Neural cell (in vitro differentiated cells): ENCODE measurements at regions not wholly inside any gene's neighbourhood (a gene's known extent, or its start where the extent isn't known, plus 50 kb on each side); places are given as distances from the start of the nearest gene placed in this dataset.

Experiments
- H2AFZ ChIP-seq: fragments of 200-600, 300-800 bp; sonication (generic), shearing (Covaris generic); 2 replicates; pipeline ENCODE4 v1.6.0; 2014; ENCODE audit warnings: low read depth, mild to moderate bottlenecking, antibody characterized with exemption, low read length, moderate library complexity
- H3F3A ChIP-seq: fragments of 200-600 bp; shearing (Covaris generic); 2 replicates; pipeline ENCODE4 v1.6.1; 2016; ENCODE audit warnings: mild to moderate bottlenecking, moderate library complexity, mixed read lengths, antibody characterized with exemption, low read length; ENCODE audit not compliant: insufficient read depth, poor library complexity, severe bottlenecking
- H3K27ac ChIP-seq: fragments of 200-600, 300-800 bp; sonication (generic), shearing (Covaris generic); 2 replicates; pipeline ENCODE4 v1.5.1; 2014; ENCODE audit warnings: mild to moderate bottlenecking, low read length, moderate library complexity
- H3K27me3 ChIP-seq: fragments of 300-800, 200-600 bp; sonication (generic), shearing (Covaris generic); 2 replicates; pipeline ENCODE4 v1.6.0; 2014; ENCODE audit warnings: mild to moderate bottlenecking, low read depth, low read length, moderate library complexity; ENCODE audit not compliant: insufficient read depth
- H3K36me3 ChIP-seq: fragments of 300-800, 200-600 bp; sonication (generic), shearing (Covaris generic); 2 replicates; pipeline ENCODE4 v1.5.1; 2014; ENCODE audit warnings: mild to moderate bottlenecking, antibody characterized with exemption, low read length, moderate library complexity; ENCODE audit not compliant: insufficient read depth
- H3K4me2 ChIP-seq: fragments of 300-800, 200-600 bp; sonication (generic), shearing (Covaris generic); 2 replicates; pipeline ENCODE4 v1.6.0; 2014; ENCODE audit warnings: mild to moderate bottlenecking, low read length
- H3K4me3 ChIP-seq: fragments of 300-800, 200-600 bp; sonication (generic), shearing (Covaris generic); 2 replicates; pipeline ENCODE4 v1.5.1; 2014; ENCODE audit warnings: mild to moderate bottlenecking, low read length, moderate library complexity
- H3K79me2 ChIP-seq: fragments of 200-600 bp; shearing (Covaris generic); replicated peaks from 2 replicates; pipeline ENCODE4 v1.6.0; 2014; ENCODE audit warnings: mild to moderate bottlenecking, low read length, moderate library complexity; ENCODE audit not compliant: insufficient read depth
- H3K9ac ChIP-seq: fragments of 300-800, 200-600 bp; sonication (generic), shearing (Covaris generic); 2 replicates; pipeline ENCODE4 v1.6.1; 2016; ENCODE audit warnings: mild to moderate bottlenecking, low read length, mixed read lengths
- H3K9me2 ChIP-seq: fragments of 200-600 bp; shearing (Covaris generic); 2 replicates; pipeline ENCODE4 v1.6.1; 2016; ENCODE audit warnings: mild to moderate bottlenecking, low read length, mixed read lengths; ENCODE audit not compliant: insufficient read depth
- H3K9me3 ChIP-seq: fragments of 200-600, 300-800 bp; sonication (generic), shearing (Covaris generic); 2 replicates; pipeline ENCODE4 v1.6.1; 2016; ENCODE audit warnings: mild to moderate bottlenecking, mixed run types, low read length, moderate library complexity, mixed read lengths
- H4K20me1 ChIP-seq: fragments of 200-600 bp; shearing (Covaris generic); 2 replicates; pipeline ENCODE4 v1.6.1; 2016; ENCODE audit warnings: mild to moderate bottlenecking, mixed run types; ENCODE audit not compliant: insufficient read depth
- CTCF ChIP-seq: fragments of 450-650 bp; IDR thresholded peaks from 2 replicates; pipeline ENCODE4 v1.5.1; 2014; ENCODE audit warnings: antibody characterized with exemption, mild to moderate bottlenecking, moderate library complexity; ENCODE audit not compliant: poor library complexity, severe bottlenecking
- EP300 ChIP-seq: fragments of 450-650 bp; conservative IDR thresholded peaks from 2 replicates; pipeline ENCODE4 v1.6.1; 2014; ENCODE audit warnings: antibody characterized with exemption, mild to moderate bottlenecking, moderate library complexity; ENCODE audit not compliant: poor library complexity, severe bottlenecking
- EZH2 ChIP-seq: fragments of 200-600, 300-800 bp; shearing (Covaris generic), sonication (generic); IDR thresholded peaks from 2 replicates; pipeline ENCODE4 v1.6.1; 2014; ENCODE audit warnings: antibody characterized with exemption, low read length, borderline replicate concordance, mild to moderate bottlenecking; ENCODE audit not compliant: insufficient read depth, poor library complexity, severe bottlenecking
- MXI1 ChIP-seq: fragments of 450-650 bp; conservative IDR thresholded peaks from 2 replicates; pipeline ENCODE4 v1.6.1; 2014; ENCODE audit warnings: antibody characterized with exemption, mild to moderate bottlenecking; ENCODE audit not compliant: poor library complexity, severe bottlenecking
- POLR2AphosphoS5 ChIP-seq: IDR thresholded peaks from 2 replicates; pipeline ENCODE4 v1.6.1; 2012
- RAD21 ChIP-seq: fragments of 450-650 bp; conservative IDR thresholded peaks from 2 replicates; pipeline ENCODE4 v1.6.1; 2014; ENCODE audit warnings: antibody characterized with exemption, mild to moderate bottlenecking, moderate library complexity
- REST ChIP-seq: IDR thresholded peaks from 2 replicates; pipeline ENCODE4 v1.6.1; 2012; ENCODE audit warnings: borderline replicate concordance
- SMC3 ChIP-seq: fragments of 450-650 bp; conservative IDR thresholded peaks from 2 replicates; pipeline ENCODE4 v1.6.1; 2014; ENCODE audit warnings: antibody characterized with exemption, mild to moderate bottlenecking, moderate library complexity; ENCODE audit not compliant: poor library complexity
- TAF1 ChIP-seq: IDR thresholded peaks from 2 replicates; pipeline ENCODE4 v1.6.1; 2012; ENCODE audit warnings: low read depth

- H3K36me3 ChIP-seq = no peaks in the 10 kb centered on the region
- H3K79me2 ChIP-seq = no peaks in the 10 kb centered on the region
- no peaks in the 10 kb centered on the region for H4K20me1 ChIP-seq
- no peak overlapping the region for H3K4me3 ChIP-seq
- H2AFZ ChIP-seq = no peak overlapping the region
- no peaks in the 10 kb centered on the region for H3F3A ChIP-seq
- no peaks in the 10 kb centered on the region for H3K27me3 ChIP-seq
- H3K9me2 ChIP-seq = no peaks in the 10 kb centered on the region
- H3K9ac ChIP-seq = no peak overlapping the region
- no peak overlapping the region for H3K4me2 ChIP-seq
- no peak overlapping the region for H3K27ac ChIP-seq
- TF ChIP-seq POLR2AphosphoS5 (no peak), SMC3 (no peak), REST (no peak), CTCF (no peak), EP300 (no peak), RAD21 (no peak), TAF1 (no peak), EZH2 (no peak), MXI1 (no peak)
- H3K9me3 ChIP-seq = no peaks in the 10 kb centered on the region
These were observed 1256.5 kb downstream of the EFNB2 start for GRCh38 chr13:105278943-105279381.

- no peaks in the 10 kb centered on the region for H3K9me3 ChIP-seq
- no peaks in the 10 kb centered on the region for H3K79me2 ChIP-seq
- no peak overlapping the region for H3K9ac ChIP-seq
- no peak overlapping the region for H3K4me2 ChIP-seq
- no peak overlapping the region for H2AFZ ChIP-seq
- H3F3A ChIP-seq = no peaks in the 10 kb centered on the region
- H3K27me3 ChIP-seq = no peaks in the 10 kb centered on the region
- no peaks in the 10 kb centered on the region for H3K9me2 ChIP-seq
- H4K20me1 ChIP-seq = no peaks in the 10 kb centered on the region
- no peaks in the 10 kb centered on the region for H3K36me3 ChIP-seq
- no peak overlapping the region for H3K27ac ChIP-seq
- no peak for TF ChIP-seq MXI1
- TF ChIP-seq EP300 = no peak
- no peak for TF ChIP-seq RAD21
- TF ChIP-seq REST = no peak
- TF ChIP-seq TAF1 = no peak
- no peak for TF ChIP-seq EZH2
- TF ChIP-seq POLR2AphosphoS5 = no peak
- TF ChIP-seq SMC3 = no peak
- no peak for TF ChIP-seq CTCF
- no peak overlapping the region for H3K4me3 ChIP-seq
These were observed 1258.9 kb downstream of the EFNB2 start for GRCh38 chr13:105276571-105276970.
